ENCODE measurements at regions not wholly inside any gene's neighbourhood (a gene's known extent, or its start where the extent isn't known, plus 50 kb on each side); places are given as distances from the start of the nearest gene placed in this dataset.

DNA sequence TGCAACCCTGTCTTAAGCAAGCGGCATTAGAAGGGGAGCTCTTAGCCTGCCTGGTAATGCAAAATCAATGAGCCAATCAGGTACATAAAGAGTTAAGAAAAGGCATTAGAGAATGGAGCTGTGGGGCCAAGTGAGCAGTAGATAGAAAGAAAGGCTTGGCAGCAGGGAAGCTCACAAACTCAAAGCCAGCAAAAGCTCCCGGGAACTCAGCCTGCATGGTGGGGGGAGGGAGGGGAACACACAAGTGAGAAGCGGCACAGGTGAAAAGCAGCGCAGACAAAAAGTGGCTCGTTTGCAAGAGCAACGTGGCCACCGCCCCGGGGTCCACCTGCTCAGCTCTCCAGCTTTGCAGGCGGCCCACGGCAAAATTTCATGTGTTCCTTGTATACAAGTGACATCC, 818.5 kb downstream of the FAM133A start:
- TF ChIP-seq, protein P1, sequence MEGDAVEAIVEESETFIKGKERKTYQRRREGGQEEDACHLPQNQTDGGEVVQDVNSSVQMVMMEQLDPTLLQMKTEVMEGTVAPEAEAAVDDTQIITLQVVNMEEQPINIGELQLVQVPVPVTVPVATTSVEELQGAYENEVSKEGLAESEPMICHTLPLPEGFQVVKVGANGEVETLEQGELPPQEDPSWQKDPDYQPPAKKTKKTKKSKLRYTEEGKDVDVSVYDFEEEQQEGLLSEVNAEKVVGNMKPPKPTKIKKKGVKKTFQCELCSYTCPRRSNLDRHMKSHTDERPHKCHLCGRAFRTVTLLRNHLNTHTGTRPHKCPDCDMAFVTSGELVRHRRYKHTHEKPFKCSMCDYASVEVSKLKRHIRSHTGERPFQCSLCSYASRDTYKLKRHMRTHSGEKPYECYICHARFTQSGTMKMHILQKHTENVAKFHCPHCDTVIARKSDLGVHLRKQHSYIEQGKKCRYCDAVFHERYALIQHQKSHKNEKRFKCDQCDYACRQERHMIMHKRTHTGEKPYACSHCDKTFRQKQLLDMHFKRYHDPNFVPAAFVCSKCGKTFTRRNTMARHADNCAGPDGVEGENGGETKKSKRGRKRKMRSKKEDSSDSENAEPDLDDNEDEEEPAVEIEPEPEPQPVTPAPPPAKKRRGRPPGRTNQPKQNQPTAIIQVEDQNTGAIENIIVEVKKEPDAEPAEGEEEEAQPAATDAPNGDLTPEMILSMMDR (IDR thresholded peaks at IDR 0.05), result no peak
- TF ChIP-seq POLR2A (IDR thresholded peaks at IDR 0.05), result no peak
